GM23338 (cell line): ENCODE measurements at regions not wholly inside any gene's neighbourhood (a gene's known extent, or its start where the extent isn't known, plus 50 kb on each side); places are given as distances from the start of the nearest gene placed in this dataset.

Experiments
- CREB1 ChIP-seq: fragments of 250-450 bp; sonication (Bioruptor Pico); IDR thresholded peaks from 2 replicates; pipeline ENCODE4 v1.5.0; 2020; ENCODE audit warnings: low read depth, mild to moderate bottlenecking, moderate library complexity
- CTCF ChIP-seq, 2 experiments: fragments of 200-600 bp in 1 of 2; sonication (generic) in 1 of 2; conservative IDR thresholded peaks; 2 replicates each; pipeline versions ENCODE4 v1.5.1 to v1.6.1; 2016 to 2017; ENCODE audit warnings: antibody characterized with exemption in 2 of 2, low read depth in 2 of 2, mild to moderate bottlenecking in 2 of 2, moderate library complexity in 1 of 2
- EZH2 ChIP-seq: fragments of 200-600 bp; sonication (generic); IDR thresholded peaks from one replicate; pipeline ENCODE4 v1.8.0; 2017; ENCODE audit warnings: antibody characterized with exemption, mild to moderate bottlenecking, low read depth; ENCODE audit not compliant: unreplicated experiment
- EZH2phosphoT487 ChIP-seq: fragments of 200-600 bp; sonication (generic); IDR thresholded peaks from one replicate; pipeline ENCODE4 v1.8.1; 2018; ENCODE audit warnings: antibody characterized with exemption; ENCODE audit not compliant: unreplicated experiment
- POLR2AphosphoS5 ChIP-seq: IDR thresholded peaks from 2 replicates; pipeline ENCODE4 v1.6.1; 2016; ENCODE audit warnings: antibody characterized with exemption, low read depth
- TF ChIP-seq, protein P1 (sequence below): IDR thresholded peaks from one replicate; pipeline ENCODE4 v1.6.1; 2018; ENCODE audit warnings: antibody characterized with exemption; ENCODE audit not compliant: unreplicated experiment

DNA sequence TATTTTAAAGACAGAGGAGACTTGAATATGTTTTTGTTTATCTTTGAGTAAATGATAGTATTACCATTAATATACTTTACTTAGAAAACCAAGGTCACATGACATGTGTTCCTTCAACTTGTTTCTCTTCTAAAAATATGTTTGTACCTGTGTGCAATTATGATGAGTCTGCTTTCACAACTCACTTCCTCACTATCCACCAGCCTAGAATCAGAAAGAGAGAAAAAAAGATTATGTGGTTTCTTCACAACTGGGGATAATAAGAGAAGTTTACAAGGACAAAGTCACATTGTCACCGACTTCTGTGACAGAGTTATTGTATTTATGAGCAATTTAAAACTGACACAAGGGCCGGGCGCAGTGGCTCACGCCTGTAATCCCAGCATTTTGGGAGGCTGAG, 1112.1 kb downstream of the RPA4 start:
- no peak for TF ChIP-seq EZH2
- TF ChIP-seq POLR2AphosphoS5: no peak
- no peak for TF ChIP-seq CTCF (conservative IDR thresholded peaks at IDR 0.05; ENCODE audit: low read depth in 2 of 2)
- TF ChIP-seq, protein P1, sequence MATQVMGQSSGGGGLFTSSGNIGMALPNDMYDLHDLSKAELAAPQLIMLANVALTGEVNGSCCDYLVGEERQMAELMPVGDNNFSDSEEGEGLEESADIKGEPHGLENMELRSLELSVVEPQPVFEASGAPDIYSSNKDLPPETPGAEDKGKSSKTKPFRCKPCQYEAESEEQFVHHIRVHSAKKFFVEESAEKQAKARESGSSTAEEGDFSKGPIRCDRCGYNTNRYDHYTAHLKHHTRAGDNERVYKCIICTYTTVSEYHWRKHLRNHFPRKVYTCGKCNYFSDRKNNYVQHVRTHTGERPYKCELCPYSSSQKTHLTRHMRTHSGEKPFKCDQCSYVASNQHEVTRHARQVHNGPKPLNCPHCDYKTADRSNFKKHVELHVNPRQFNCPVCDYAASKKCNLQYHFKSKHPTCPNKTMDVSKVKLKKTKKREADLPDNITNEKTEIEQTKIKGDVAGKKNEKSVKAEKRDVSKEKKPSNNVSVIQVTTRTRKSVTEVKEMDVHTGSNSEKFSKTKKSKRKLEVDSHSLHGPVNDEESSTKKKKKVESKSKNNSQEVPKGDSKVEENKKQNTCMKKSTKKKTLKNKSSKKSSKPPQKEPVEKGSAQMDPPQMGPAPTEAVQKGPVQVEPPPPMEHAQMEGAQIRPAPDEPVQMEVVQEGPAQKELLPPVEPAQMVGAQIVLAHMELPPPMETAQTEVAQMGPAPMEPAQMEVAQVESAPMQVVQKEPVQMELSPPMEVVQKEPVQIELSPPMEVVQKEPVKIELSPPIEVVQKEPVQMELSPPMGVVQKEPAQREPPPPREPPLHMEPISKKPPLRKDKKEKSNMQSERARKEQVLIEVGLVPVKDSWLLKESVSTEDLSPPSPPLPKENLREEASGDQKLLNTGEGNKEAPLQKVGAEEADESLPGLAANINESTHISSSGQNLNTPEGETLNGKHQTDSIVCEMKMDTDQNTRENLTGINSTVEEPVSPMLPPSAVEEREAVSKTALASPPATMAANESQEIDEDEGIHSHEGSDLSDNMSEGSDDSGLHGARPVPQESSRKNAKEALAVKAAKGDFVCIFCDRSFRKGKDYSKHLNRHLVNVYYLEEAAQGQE: no peak
- no peak for TF ChIP-seq CREB1 (CRISPR knock-in tag)
- TF ChIP-seq EZH2phosphoT487: no peak
